K562 (cell line): ENCODE measurements at regions not wholly inside any gene's neighbourhood (a gene's known extent, or its start where the extent isn't known, plus 50 kb on each side); places are given as distances from the start of the nearest gene placed in this dataset.

Experiments used
- ADNP ChIP-seq: fragments of 200-800 bp; sonication (Bioruptor generic); IDR thresholded peaks from 2 replicates; pipeline ENCODE4 v1.6.1; 2016; ENCODE audit warnings: missing genetic modification characterization, missing compliant biosample characterization
- CTCFL ChIP-seq: IDR thresholded peaks from 2 replicates; pipeline ENCODE4 v1.6.1; 2011; ENCODE audit warnings: borderline replicate concordance, low read depth, mild to moderate bottlenecking, moderate library complexity, low read length; ENCODE audit not compliant: insufficient read depth, poor library complexity, severe bottlenecking
- HNRNPL ChIP-seq: fragments of 200-400 bp; formaldehyde crosslinking; IDR thresholded peaks from 2 replicates; pipeline ENCODE4 v1.6.1; 2017; ENCODE audit warnings: low read depth, mild to moderate bottlenecking, low read length
- HNRNPUL1 ChIP-seq: fragments of 200-400 bp; formaldehyde crosslinking; IDR thresholded peaks from 2 replicates; pipeline ENCODE4 v1.6.1; 2017; ENCODE audit warnings: low read length
- POLR2B ChIP-seq: fragments of 450-650 bp; IDR thresholded peaks from 2 replicates; pipeline ENCODE4 v1.6.1; 2018; ENCODE audit warnings: low read depth; ENCODE audit not compliant: partially characterized antibody
- PRDM10 ChIP-seq: fragments of 450-650 bp; IDR thresholded peaks from 2 replicates; pipeline ENCODE4 v1.6.1; 2018; ENCODE audit not compliant: partially characterized antibody
- TF ChIP-seq, protein P1 (sequence below): fragments of 450-650 bp; IDR thresholded peaks from one replicate; pipeline ENCODE4 v1.6.1; 2018; ENCODE audit warnings: mild to moderate bottlenecking, moderate library complexity; ENCODE audit not compliant: partially characterized antibody

DNA sequence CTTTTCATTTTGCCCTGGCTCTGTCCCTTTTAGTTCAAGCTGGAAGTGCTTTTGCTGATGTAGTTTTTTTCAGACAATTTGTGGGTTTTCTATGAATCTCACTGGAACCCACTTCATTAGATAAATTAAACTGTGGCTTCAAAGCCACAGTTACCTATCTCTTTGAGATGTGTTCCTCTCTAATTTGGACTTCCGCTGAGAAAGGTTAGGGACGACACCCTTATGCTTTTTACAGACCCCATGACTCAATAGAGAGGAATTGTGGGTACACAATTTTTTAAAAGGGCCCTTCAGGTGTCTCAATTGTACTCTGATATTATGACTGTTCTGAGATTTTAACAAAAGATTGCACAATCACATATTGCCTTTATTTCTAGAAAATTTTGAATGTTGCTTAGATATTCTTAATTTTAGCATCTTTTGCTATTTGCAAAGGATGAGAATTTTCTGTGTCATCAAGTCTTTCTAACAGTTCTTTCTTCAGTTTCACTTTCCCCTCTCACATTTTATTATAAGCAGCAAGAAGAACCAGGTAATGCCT lies 110.6 kb downstream of the GADD45G start (continued):
- TF ChIP-seq PRDM10 (no peak), ADNP (tag) (no peak), POLR2B (no peak), HNRNPL (no peak), CTCFL (no peak), HNRNPUL1 (no peak)
- TF ChIP-seq, protein P1, sequence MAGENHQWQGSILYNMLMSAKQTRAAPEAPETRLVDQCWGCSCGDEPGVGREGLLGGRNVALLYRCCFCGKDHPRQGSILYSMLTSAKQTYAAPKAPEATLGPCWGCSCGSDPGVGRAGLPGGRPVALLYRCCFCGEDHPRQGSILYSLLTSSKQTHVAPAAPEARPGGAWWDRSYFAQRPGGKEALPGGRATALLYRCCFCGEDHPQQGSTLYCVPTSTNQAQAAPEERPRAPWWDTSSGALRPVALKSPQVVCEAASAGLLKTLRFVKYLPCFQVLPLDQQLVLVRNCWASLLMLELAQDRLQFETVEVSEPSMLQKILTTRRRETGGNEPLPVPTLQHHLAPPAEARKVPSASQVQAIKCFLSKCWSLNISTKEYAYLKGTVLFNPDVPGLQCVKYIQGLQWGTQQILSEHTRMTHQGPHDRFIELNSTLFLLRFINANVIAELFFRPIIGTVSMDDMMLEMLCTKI = no peak
